B cell (primary cell): ENCODE measurements at regions not wholly inside any gene's neighbourhood (a gene's known extent, or its start where the extent isn't known, plus 50 kb on each side); places are given as distances from the start of the nearest gene placed in this dataset.
"Not testable (repeated sequence)": the region's sequence is repeated elsewhere in the genome, so short reads cannot be mapped to it uniquely, and the experiment has no call there.

Source experiments
- ATAC-seq: fragments of 200-7000 bp; cut with Tn5 transposase; one replicate; pipeline ENCODE4 v1.10.0; 2021; ENCODE audit warnings: low read depth, mild to moderate bottlenecking, moderate number of reproducible peaks, moderate library complexity
- CTCF ChIA-PET: fragments of 350-600 bp; sonication (Branson Sonifier 250); formaldehyde crosslinking; loops from one replicate; lab custom pipeline; 2021; ENCODE audit warnings: antibody characterized with exemption, inconsistent platforms; lab: Charles Lee
- POLR2A ChIA-PET: fragments of 350-600 bp; sonication (Branson Sonifier 250); formaldehyde crosslinking; loops from one replicate; lab custom pipeline; 2021; ENCODE audit warnings: antibody characterized with exemption; lab: Charles Lee
- DNase-seq: peaks from one replicate; pipeline ENCODE4 v3.0.0; 2013
- H2AFZ ChIP-seq: 2 replicates; pipeline ENCODE4 v1.6.1; 2012; ENCODE audit warnings: mild to moderate bottlenecking, low read depth, low read length; ENCODE audit not compliant: insufficient read depth, poor library complexity, severe bottlenecking
- H3K27ac ChIP-seq, 2 donors: 1 replicate in 1 of 2; 2 replicates in 1 of 2; pipeline ENCODE4 v1.5.1; 2012 to 2013; ENCODE audit warnings: low read length in 2 of 2, mild to moderate bottlenecking in 2 of 2, moderate library complexity in 1 of 2
- H3K27me3 ChIP-seq, 4 experiments: fragments of 200-600 bp in 1 of 4; sonication (generic) in 1 of 4; replicated peaks in 1 of 4; 1 replicate in 2 of 4; 2 replicates in 2 of 4; pipeline versions ENCODE4 v1.6.1 to v1.7.0; 2013 to 2016; ENCODE audit warnings: low read length in 3 of 4, mild to moderate bottlenecking in 2 of 4, mixed read lengths in 1 of 4, moderate library complexity in 1 of 4; ENCODE audit not compliant: insufficient read depth in 4 of 4, control insufficient read depth in 3 of 4; ENCODE audit errors: control extremely low read depth in 1 of 4
- H3K36me3 ChIP-seq, 2 experiments: replicated peaks in 1 of 2; 1 replicate in 1 of 2; 2 replicates in 1 of 2; pipeline versions ENCODE4 v1.6.1 to v1.7.1; 2013; ENCODE audit warnings: low read length in 1 of 2; ENCODE audit not compliant: insufficient read depth in 2 of 2, control insufficient read depth in 1 of 2; ENCODE audit errors: control extremely low read depth in 1 of 2, extremely low read depth in 1 of 2
- H3K4me1 ChIP-seq, 2 donors: fragments of 200-600 bp in 1 of 2; sonication (generic) in 1 of 2; 1 replicate in 1 of 2; 2 replicates in 1 of 2; pipeline versions ENCODE4 v1.5.1 to v1.6.1; 2013 to 2017; ENCODE audit warnings: low read length in 2 of 2; ENCODE audit not compliant: control insufficient read depth in 2 of 2, insufficient read depth in 2 of 2
- H3K4me2 ChIP-seq: replicated peaks from 2 replicates; pipeline ENCODE3; 2012; ENCODE audit warnings: mild to moderate bottlenecking, low read depth, low read length; ENCODE audit not compliant: poor library complexity, severe bottlenecking
- H3K4me3 ChIP-seq, 5 experiments: fragments of 200-600 bp in 1 of 5; sonication (generic) in 1 of 5; 1 replicate in 3 of 5; 2 replicates in 2 of 5; pipeline versions ENCODE4 v1.5.1 to v1.7.0; 2011 to 2016; ENCODE audit warnings: low read length in 4 of 5, mild to moderate bottlenecking in 4 of 5, low read depth in 2 of 5, control low read depth in 1 of 5, moderate library complexity in 1 of 5; ENCODE audit not compliant: insufficient read depth in 1 of 5; ENCODE audit errors: control extremely low read depth in 1 of 5, extremely low read depth in 1 of 5
- H3K79me2 ChIP-seq: fragments of 200-600 bp; sonication (generic); one replicate; pipeline ENCODE4 v1.6.0; 2016; ENCODE audit warnings: low read length; ENCODE audit not compliant: control insufficient read depth, insufficient read depth
- H3K9ac ChIP-seq: fragments of 200-600 bp; sonication (generic); 2 replicates; pipeline ENCODE4 v1.6.1; 2017; ENCODE audit warnings: mild to moderate bottlenecking, low read length, moderate library complexity
- H3K9me3 ChIP-seq, 3 donors: one replicate each; pipeline versions ENCODE4 v1.6.1 to v1.7.1; 2013; ENCODE audit warnings: low read length in 2 of 3; ENCODE audit not compliant: control insufficient read depth in 2 of 3, insufficient read depth in 1 of 3; ENCODE audit errors: control extremely low read depth in 1 of 3
- H4K20me1 ChIP-seq: 2 replicates; pipeline ENCODE4 v1.6.0; 2012; ENCODE audit warnings: mild to moderate bottlenecking, low read length; ENCODE audit not compliant: insufficient read depth, control insufficient read depth, poor library complexity, severe bottlenecking
- H3K27ac Mint-ChIP-seq: one replicate; pipeline ENCODE4 v1.8.0; 2021; ENCODE audit warnings: mixed read lengths
- H3K27me3 Mint-ChIP-seq: one replicate; pipeline ENCODE4 v1.8.0; 2021; ENCODE audit warnings: mixed read lengths
- H3K4me1 Mint-ChIP-seq: one replicate; pipeline ENCODE4 v1.8.0; 2021; ENCODE audit warnings: mixed read lengths
- H3K4me3 Mint-ChIP-seq: one replicate; pipeline ENCODE4 v1.8.0; 2021; ENCODE audit warnings: mixed read lengths
- H3K9me3 Mint-ChIP-seq: one replicate; pipeline ENCODE4 v1.8.0; 2022; ENCODE audit warnings: mixed read lengths; ENCODE audit not compliant: insufficient read depth
- CTCF ChIP-seq: fragments of 200-600 bp; IDR thresholded peaks from one replicate; pipeline ENCODE4 v1.8.0; 2022; ENCODE audit warnings: antibody characterized with exemption, mild to moderate bottlenecking
- EZH2 ChIP-seq: IDR thresholded peaks from 2 replicates; pipeline ENCODE4 v1.6.1; 2012; ENCODE audit warnings: borderline replicate concordance, low read depth, mild to moderate bottlenecking, moderate library complexity, low read length; ENCODE audit not compliant: insufficient read depth, poor library complexity, severe bottlenecking
- whole genome bisulfite sequencing: methylation state at CpG from one replicate; pipeline ENCODE4 v1.1.5; 2013; ENCODE audit warnings: missing lambda C conversion rate; ENCODE audit not compliant: insufficient coverage; 5-methylcytosine and 5-hydroxymethylcytosine counted together
- intact Hi-C: fragments of 100-400 bp; cut with micrococcal nuclease; formaldehyde crosslinking; loops from one replicate; pipeline ENCODE4 v1.10.0; 2022

- CTCF ChIA-PET = no interaction called here
- no peak overlapping the region for H3K4me3 Mint-ChIP-seq
Observed at GRCh38 chr21:9780441-9780937, 740.9 kb upstream of the TPTE start.

GRCh38 chr21:9783587-9783986 is 737.8 kb upstream of the TPTE start:
- H2AFZ ChIP-seq, POLR2A ChIA-PET, H3K36me3 ChIP-seq, ATAC-seq, H3K4me1 Mint-ChIP-seq, CTCF ChIA-PET, H3K9ac ChIP-seq, H3K27ac Mint-ChIP-seq, DNase-seq, H3K4me3 Mint-ChIP-seq, H3K4me1 ChIP-seq, H3K27me3 Mint-ChIP-seq, H3K4me3 ChIP-seq, H3K4me2 ChIP-seq, H4K20me1 ChIP-seq, intact Hi-C loops, H3K27ac ChIP-seq, H3K27me3 ChIP-seq, H3K9me3 Mint-ChIP-seq, H3K79me2 ChIP-seq: not testable (repeated sequence)
- peaks cover 2 to 11% (median 6%) of the 10 kb centered on the region in 3 donors for H3K9me3 ChIP-seq
- WGBS = 65% methylated on average over 2 of the region's 2 CpGs

More at GRCh38 chr21:9780441-9780937, 740.9 kb upstream of the TPTE start:
- Histone ChIP-seq H2AFZ (no peak overlapping the region), H3K9me3 (peaks cover 2 to 20% (median 4%) of the 10 kb centered on the region in 3 donors), H3K9ac (no peak overlapping the region), H4K20me1 (no peaks in the 10 kb centered on the region), H3K27me3 (no peaks in the 10 kb centered on the region), H3K79me2 (no peaks in the 10 kb centered on the region), H3K4me3 (no peak overlapping the region), H3K27ac (no peak overlapping the region), H3K4me2 (no peak overlapping the region), H3K36me3 (no peaks in the 10 kb centered on the region), H3K4me1 (no peaks in the 10 kb centered on the region)
- ATAC-seq = no peak
- Mint-ChIP-seq H3K27me3 (no peaks in the 10 kb centered on the region), H3K4me1 (no peaks in the 10 kb centered on the region), H3K27ac (no peak overlapping the region), H3K9me3 (peaks cover 14% of the 10 kb centered on the region)
- DNase-seq = no peak
- TF ChIP-seq EZH2 (no peak), CTCF (no peak)
- intact Hi-C loops = no loop called here
- POLR2A ChIA-PET = no interaction called here
- 36% methylated on average over 1 of the region's 3 CpGs for WGBS

- DNase-seq, H3K4me3 ChIP-seq, H2AFZ ChIP-seq, POLR2A ChIA-PET, H3K9ac ChIP-seq, H3K27me3 ChIP-seq, H3K4me2 ChIP-seq, H3K4me1 Mint-ChIP-seq, ATAC-seq, H3K27ac Mint-ChIP-seq, H3K9me3 ChIP-seq, CTCF ChIA-PET, H3K27ac ChIP-seq, H3K79me2 ChIP-seq, H3K9me3 Mint-ChIP-seq, H3K4me3 Mint-ChIP-seq, H4K20me1 ChIP-seq, H3K36me3 ChIP-seq, H3K27me3 Mint-ChIP-seq, H3K4me1 ChIP-seq, intact Hi-C loops: not testable (repeated sequence)
- 54% methylated on average over 1 of the region's 1 CpG for WGBS
Observed at GRCh38 chr21:9784201-9784600, 737.2 kb upstream of the TPTE start.
